EL (cell line): ENCODE measurements at regions not wholly inside any gene's neighbourhood (a gene's known extent, or its start where the extent isn't known, plus 50 kb on each side); places are given as distances from the start of the nearest gene placed in this dataset.

Experiments used
- DNase-seq: peaks from one replicate; pipeline ENCODE4 v3.0.0-alpha.2; 2016

DNA sequence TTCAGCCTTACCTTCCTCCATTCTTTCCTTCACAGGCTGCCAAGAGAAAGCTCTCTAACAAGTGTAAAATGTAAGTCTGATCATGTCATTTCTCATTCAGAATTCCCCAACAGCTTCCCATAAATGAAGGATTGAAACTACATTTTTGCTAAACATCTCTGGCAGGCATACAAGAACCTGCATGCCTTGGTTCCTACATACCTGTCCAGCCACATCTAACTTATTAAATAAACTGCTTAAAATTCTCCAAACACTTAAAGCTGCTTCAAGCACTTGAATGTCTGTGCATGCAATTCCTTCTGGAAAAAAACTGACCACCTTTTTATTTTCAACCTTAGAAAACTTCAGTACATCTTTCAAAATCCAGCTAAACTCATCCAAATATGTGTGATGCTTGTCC, 84.4 kb upstream of the DCN start:
- DNase-seq, result no peak

DNA sequence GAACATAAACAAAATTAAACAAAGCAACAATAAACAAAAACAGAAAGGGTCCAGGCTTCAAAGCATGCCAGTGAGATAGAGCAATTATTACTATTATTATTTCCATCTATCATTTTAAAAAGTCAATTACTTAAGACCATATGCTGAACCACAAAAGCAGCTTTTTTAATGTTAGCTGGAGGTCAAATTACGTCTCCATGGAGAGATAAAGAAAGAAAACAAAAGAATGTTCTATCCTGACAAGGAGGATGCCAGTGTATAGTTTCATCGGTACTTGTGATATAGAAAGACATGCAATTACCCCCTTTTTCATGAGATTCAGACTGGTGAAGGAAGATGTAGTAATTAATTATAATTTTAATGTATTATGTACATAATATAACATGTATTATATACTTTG, 81.6 kb upstream of the DCN start:
- DNase-seq, result no peak

DNA sequence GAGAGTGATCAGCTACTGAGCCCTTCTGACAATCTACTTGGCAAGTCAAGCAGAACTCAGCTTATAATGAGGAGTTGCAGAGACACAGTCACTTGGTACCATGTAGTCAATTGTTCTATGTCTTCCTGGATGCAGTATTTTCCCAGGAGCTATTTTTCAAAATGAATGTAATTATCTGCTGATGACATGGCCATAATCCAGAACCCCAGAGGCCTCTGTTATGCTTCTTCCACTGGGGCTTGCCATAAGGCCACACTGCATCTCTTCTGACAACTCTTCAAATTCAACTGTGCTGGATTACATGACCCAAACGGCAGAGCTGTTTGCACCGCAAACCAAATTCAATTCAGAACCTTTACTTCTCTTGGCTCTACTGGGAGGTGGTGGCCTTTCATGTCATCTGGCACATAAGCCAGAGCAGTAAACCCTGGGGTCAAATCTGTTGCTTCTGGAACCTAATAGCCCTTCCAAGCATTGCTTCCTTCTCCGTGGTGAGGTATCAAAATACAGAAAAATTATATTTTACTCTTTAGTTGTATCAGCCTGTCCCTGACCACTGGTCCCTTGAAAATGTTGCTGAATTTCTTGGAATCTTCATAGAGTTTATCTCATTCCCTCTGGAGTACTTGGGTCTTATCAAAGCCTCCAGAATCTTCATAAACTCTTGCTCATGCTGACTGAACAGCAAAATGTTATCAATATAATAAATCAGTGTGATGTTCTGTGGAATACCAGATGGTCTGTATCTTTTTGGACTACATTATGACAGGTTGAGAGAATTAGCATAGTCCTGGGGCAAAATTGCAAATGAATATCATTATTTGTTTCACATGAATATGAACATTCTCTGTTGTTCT, 79.4 kb upstream of the DCN start:
- DNase-seq, result no peak

DNA sequence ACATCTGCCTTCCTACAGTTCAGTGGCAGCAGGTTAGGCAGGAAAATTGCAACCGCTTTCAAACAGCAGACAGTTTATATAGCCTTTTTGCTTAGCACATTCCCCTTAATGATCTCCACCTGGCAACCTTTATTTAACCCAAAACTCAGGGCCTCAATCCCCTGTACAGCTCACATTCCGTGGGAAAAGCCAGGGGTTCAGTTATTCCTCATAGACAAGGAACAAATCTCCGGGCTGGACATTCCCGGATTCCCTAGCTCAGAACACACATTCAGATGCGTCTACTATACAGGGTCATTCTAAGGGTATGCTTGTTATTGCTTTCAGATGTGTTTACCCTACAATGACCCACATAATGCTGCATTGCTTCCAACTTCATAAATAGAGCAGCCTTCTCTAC, 73.8 kb upstream of the DCN start:
- DNase-seq, result no peak

DNA sequence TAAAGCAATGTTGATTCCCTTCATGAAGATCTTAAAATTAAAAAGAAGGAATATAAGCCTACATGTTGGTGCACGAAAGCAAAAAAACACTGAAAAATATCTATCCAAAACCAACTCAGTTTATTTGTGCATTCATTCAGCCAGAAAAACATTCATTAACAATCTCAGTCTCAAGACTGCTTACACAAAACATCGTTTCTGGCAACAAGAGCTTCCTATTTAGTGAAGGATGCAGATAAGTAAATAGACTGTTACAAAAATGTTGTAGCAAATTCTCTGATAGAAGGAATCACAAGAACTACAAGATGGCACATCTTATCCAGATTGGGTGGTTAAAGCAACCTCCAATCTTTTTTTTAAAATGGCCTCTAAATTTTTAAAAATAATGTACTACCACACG, 69.7 kb upstream of the DCN start:
- no peak for DNase-seq

DNA sequence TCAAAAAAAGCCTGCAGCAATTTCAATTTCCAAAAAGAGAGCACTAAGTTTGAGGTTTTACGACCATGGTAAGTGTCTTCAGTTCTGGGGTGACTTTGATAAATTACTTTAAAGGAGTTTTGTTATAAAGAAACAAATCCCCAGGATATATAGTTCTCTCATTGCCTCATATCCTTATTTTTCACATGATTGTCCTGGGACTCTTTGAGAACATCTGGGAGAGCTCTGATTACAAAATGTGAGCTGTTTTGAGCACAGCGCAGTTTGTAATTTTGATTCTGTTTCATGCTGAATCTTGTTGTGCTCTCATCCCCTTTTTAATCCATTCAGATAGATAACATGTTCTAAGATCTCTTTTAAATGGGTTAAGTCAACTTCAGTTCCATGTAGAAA, 67.7 kb upstream of the DCN start:
- no peak for DNase-seq

DNA sequence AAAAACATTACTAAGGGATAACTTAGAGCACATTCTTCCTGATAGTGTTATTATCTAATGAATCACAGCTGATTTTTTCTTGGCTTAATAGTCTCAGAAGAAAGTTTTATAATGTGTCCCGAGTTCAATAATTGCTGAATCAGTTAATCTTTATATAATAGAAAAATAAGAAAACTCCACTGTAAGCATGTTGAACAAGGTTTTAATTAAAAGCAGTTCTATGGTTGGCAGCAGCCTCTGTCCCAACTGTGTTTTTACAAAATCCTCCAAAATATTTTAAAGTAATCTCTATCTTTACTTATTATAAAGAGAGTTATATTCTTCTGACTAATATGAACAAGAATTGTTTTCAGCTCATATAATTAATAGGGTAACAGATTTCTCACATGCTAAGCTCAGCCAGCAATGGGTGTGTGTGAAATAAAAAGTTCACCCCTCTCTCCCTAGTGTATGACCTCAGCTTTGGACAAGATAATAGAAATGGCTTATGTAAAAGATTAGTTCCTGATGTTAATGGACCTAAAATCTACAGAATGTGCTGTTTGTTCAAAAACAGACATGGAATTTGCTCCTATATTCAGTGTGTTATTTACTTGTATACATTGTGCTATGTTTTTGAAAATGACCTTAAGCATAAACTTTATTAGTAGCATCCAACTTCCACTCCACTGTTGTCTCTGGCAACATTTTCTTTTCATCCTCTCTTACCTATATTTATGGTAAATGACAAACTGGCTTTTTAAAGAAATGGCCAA, 67.1 kb upstream of the DCN start:
- no peak for DNase-seq

DNA sequence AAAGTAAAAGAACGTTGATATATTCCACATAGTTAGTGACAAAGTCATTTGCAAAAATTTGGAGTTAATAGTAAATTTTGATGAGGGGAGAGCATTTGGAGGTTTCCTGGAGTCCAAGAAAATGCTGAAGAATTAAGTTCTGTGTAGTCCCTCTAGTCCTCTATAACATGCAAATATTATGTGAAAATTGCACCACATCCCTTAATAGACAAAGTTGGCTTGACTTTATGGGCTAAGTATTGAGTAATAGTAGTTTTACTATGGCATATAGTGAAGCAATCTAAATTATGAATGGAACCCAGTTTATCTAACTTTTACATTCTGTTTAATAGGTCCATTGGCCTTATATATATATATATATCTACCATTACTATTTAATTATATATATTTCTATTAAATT, 66.4 kb upstream of the DCN start:
- DNase-seq, result no peak

DNA sequence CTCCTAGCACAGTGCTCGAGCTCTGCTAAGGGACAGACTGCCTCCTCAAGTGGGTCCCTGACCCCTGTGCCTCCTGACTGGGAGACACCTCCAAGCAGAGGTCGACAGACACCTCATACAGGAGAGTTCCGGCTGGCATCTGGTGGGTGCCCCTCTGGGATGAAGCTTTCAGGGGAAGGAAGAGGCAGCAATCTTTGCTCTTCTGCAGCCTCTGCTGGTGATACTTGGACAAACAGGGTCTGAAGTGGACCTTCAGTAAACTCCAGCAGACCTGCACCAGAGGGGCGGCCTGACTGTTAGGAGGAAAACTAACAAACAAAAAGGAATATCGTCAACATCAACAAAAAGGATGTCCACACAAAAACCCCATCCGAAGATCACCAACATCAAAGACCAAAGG, 60.6 kb upstream of the DCN start:
- DNase-seq, result peak; percentile 34

DNA sequence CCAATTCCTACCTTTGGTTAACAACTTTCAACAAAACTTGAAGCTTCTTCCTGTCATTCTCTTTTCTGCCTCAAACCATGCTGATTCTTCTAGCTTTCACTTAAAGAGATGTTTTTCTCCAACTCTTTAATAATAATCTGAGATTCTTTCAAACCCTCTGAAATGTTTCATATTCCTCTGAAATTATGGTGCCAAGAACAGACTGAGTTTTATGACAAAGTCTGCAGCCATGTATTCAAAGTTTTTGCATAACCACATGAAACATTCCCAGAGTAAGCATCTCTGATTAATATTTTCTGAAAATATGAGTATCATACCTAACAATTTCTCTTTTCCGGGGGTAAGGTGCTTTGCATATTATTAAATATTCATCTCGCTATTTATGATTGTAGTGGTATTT, 59.1 kb upstream of the DCN start:
- DNase-seq, result no peak

DNA sequence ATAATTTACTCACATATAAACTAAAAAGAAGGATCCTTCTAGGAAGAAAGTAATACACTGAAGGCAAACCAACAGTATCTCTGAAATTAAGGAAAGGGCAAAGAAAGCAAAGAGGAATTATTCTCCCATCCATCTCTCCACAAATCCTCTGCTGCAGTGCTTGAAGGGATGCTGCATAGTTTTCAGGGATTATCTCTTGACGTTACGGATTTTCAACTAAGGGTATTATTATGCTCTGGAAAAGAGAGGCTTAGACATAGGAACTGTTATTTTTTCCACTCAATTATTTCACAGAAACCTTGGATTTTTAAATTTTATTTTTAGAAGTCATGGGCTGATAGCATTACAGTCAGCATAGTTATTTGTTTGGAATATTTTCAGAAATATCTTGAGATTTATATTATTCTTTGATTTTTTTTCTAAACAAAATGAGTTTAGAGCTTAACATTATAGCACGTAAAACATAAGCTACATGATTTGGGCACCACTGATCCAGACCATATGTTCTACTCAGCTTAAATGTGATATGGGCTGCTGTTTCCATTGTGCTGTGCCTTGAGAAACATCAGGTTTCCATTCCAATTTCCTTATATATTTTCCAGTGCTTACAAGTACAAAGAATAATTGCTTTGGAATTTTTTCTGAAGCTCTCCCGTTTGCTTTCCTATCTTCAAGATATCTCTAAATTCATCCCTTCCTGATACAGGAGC, 57.9 kb upstream of the DCN start:
- DNase-seq, result no peak

DNA sequence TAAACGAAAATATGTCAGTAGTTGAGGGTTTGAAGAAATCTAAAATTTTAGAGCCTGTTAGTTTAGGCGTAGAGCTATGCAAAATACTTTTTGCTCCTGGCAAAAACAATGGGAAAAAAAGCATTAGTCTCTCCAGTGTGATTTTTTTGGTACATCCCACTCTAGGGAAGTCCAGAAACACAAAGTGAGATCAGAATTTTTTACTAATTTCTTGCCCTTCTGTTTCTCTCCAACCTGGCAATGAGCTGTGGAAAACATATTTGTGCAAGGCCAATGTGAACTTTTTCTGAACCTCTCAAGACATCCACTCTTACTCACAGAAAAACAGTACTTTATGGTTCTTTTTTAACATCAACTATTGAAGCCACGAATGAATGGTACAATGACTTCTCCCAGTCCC, 56.9 kb upstream of the DCN start:
- no peak for DNase-seq
